GM13976 (cell line): ENCODE measurements at regions not wholly inside any gene's neighbourhood (a gene's known extent, or its start where the extent isn't known, plus 50 kb on each side); places are given as distances from the start of the nearest gene placed in this dataset.
"Not testable (repeated sequence)": the region's sequence is repeated elsewhere in the genome, so short reads cannot be mapped to it uniquely, and the experiment has no call there.

ENCODE experiments used
- DNase-seq: peaks from one replicate; pipeline ENCODE4 v3.0.0; 2012; ENCODE audit warnings: low spot score
- CTCF ChIP-seq: IDR thresholded peaks from 2 replicates; pipeline ENCODE4 v1.5.1; 2012; ENCODE audit warnings: borderline replicate concordance, mild to moderate bottlenecking; ENCODE audit not compliant: insufficient read depth; ENCODE audit errors: extremely low read depth, missing control alignments, control extremely low read depth
- in situ Hi-C: fragments of 300-500 bp; cut with MboI; formaldehyde crosslinking; loops from one replicate; pipeline ENCODE4 v1.12.0; 2022; ENCODE audit warnings: low sequenced_read_pairs, mixed read lengths, inconsistent platforms; ENCODE audit not compliant: unreplicated experiment

GRCh38 chr2:106332054-106332453 lies 136.2 kb downstream of the RGPD3 start:
- TF ChIP-seq CTCF = no peak
- in situ Hi-C loops = no loop called here
- no peak for DNase-seq

GRCh38 chr2:106330384-106331261 lies 136.5 kb upstream of the UXS1 start:
- DNase-seq, in situ Hi-C loops: not testable (repeated sequence)

- no peak for DNase-seq
- in situ Hi-C loops = no loop called here
- TF ChIP-seq CTCF = no peak
Observed at GRCh38 chr2:106323337-106324013, 129.4 kb upstream of the UXS1 start.

- TF ChIP-seq CTCF = no peak
- DNase-seq = no peak
- in situ Hi-C loops = no loop called here
Observed at GRCh38 chr2:106322281-106322680, 128.2 kb upstream of the UXS1 start.

GRCh38 chr2:106320439-106320838 lies 126.3 kb upstream of the UXS1 start:
- DNase-seq, in situ Hi-C loops: not testable (repeated sequence)

GRCh38 chr2:106316915-106317314 lies 122.8 kb upstream of the UXS1 start:
- in situ Hi-C loops = no loop called here
- no peak for TF ChIP-seq CTCF

GRCh38 chr2:106314444-106314843 lies 120.3 kb upstream of the UXS1 start:
- TF ChIP-seq CTCF = no peak
- in situ Hi-C loops = no loop called here
- DNase-seq = no peak

More at GRCh38 chr2:106316915-106317314, 122.8 kb upstream of the UXS1 start:
- no peak for DNase-seq
